Calu3 (cell line): ENCODE measurements at regions not wholly inside any gene's neighbourhood (a gene's known extent, or its start where the extent isn't known, plus 50 kb on each side); places are given as distances from the start of the nearest gene placed in this dataset.

Source experiments
- BruUV-seq: library from RNA; stranded (reverse); fragments of 400-500 nt; replicated peaks from 2 replicates; lab custom pipeline; 2021; lab: Mats Ljungman, UMichigan
- CTCF ChIA-PET: fragments of 300-600 bp; sonication (Branson Sonifier 250); formaldehyde crosslinking; loops from one replicate; lab custom pipeline; 2022; ENCODE audit warnings: antibody characterized with exemption; lab: Charles Lee
- DNase-seq: peaks from one replicate; pipeline ENCODE4 v3.0.0; 2022
- H3K27ac Mint-ChIP-seq: one replicate; pipeline ENCODE4 v1.8.0; 2022; ENCODE audit warnings: mixed read lengths; ENCODE audit not compliant: unreplicated experiment
- H3K27me3 Mint-ChIP-seq: one replicate; pipeline ENCODE4 v1.8.0; 2022; ENCODE audit warnings: mixed read lengths; ENCODE audit not compliant: unreplicated experiment
- H3K36me3 Mint-ChIP-seq: one replicate; pipeline ENCODE4 v1.8.0; 2022; ENCODE audit warnings: mild to moderate bottlenecking, moderate library complexity, mixed read lengths; ENCODE audit not compliant: insufficient read depth, unreplicated experiment
- H3K4me1 Mint-ChIP-seq: one replicate; pipeline ENCODE4 v1.8.0; 2022; ENCODE audit warnings: mild to moderate bottlenecking, low read depth, mixed read lengths; ENCODE audit not compliant: unreplicated experiment
- H3K4me3 Mint-ChIP-seq: one replicate; pipeline ENCODE4 v1.8.0; 2022; ENCODE audit warnings: mild to moderate bottlenecking, low read depth, moderate library complexity, mixed read lengths; ENCODE audit not compliant: unreplicated experiment
- H3K9me3 Mint-ChIP-seq: one replicate; pipeline ENCODE4 v1.8.0; 2022; ENCODE audit warnings: low read depth, mixed read lengths; ENCODE audit not compliant: unreplicated experiment
- intact Hi-C: fragments of 100-400 bp; cut with micrococcal nuclease; formaldehyde crosslinking; loops from one replicate; pipeline ENCODE4 v1.10.0; 2022; ENCODE audit not compliant: unreplicated experiment
- TF ChIP-seq, protein P1 (sequence below): fragments of 200-600 bp; IDR thresholded peaks from one replicate; pipeline ENCODE4 v1.8.0; 2022; ENCODE audit warnings: antibody characterized with exemption; ENCODE audit not compliant: unreplicated experiment

DNA sequence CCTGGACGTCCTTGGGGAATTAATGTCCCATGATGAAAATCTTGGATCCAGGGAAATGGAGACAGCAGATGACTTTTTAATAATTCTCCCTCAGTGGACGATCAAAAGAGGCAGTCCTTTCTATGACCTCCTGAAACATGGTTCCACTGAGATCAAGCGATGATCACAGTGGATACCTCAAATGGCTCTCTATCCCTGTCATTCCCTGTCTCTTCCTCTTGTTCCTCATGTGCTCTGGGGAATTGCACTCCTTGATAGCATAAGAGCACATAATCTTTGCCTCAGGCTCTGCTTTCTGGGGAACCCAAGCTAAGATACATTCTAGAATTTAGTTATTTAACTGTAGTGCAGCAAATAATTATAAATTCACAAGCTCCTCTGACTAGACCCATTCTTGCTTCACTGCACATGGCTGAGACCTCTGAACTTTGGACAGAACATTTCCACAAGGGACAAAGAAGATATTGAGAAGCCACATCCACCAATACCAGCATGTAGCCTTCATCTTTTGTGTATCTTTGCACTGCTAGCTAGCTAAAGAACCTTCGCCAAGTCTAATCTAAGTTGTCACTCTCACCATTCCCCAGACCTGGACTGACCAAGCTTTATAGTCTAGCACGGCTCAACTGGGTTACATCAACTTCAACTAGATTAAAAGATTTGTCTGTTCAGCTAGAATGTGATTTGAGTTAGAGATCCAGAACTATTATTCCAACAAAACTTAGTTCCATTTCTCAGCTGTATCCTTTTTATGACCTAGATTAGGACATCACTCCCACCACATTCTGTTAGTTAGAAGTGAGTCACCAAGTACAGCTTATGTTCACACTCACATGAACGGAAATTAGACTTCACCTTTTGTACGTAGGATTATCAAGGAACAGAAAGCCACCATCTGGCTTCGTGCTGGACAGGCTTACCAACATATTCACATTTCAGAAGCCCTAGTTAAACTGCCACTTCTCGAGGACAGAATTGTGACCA is 142.7 kb downstream of the SUCLA2 start:
- no peak for DNase-seq
- intact Hi-C loops: no loop called here
- BruUV-seq: no TSS peak
- CTCF ChIA-PET: no interaction called here
- H3K9me3 Mint-ChIP-seq: no peaks in the 10 kb centered on the region
- TF ChIP-seq, protein P1, sequence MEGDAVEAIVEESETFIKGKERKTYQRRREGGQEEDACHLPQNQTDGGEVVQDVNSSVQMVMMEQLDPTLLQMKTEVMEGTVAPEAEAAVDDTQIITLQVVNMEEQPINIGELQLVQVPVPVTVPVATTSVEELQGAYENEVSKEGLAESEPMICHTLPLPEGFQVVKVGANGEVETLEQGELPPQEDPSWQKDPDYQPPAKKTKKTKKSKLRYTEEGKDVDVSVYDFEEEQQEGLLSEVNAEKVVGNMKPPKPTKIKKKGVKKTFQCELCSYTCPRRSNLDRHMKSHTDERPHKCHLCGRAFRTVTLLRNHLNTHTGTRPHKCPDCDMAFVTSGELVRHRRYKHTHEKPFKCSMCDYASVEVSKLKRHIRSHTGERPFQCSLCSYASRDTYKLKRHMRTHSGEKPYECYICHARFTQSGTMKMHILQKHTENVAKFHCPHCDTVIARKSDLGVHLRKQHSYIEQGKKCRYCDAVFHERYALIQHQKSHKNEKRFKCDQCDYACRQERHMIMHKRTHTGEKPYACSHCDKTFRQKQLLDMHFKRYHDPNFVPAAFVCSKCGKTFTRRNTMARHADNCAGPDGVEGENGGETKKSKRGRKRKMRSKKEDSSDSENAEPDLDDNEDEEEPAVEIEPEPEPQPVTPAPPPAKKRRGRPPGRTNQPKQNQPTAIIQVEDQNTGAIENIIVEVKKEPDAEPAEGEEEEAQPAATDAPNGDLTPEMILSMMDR: no peak
- no peaks in the 10 kb centered on the region for H3K36me3 Mint-ChIP-seq
- H3K27ac Mint-ChIP-seq: no peak overlapping the region
- no peak overlapping the region for H3K4me3 Mint-ChIP-seq
- H3K4me1 Mint-ChIP-seq: no peaks in the 10 kb centered on the region
- no peaks in the 10 kb centered on the region for H3K27me3 Mint-ChIP-seq

DNA sequence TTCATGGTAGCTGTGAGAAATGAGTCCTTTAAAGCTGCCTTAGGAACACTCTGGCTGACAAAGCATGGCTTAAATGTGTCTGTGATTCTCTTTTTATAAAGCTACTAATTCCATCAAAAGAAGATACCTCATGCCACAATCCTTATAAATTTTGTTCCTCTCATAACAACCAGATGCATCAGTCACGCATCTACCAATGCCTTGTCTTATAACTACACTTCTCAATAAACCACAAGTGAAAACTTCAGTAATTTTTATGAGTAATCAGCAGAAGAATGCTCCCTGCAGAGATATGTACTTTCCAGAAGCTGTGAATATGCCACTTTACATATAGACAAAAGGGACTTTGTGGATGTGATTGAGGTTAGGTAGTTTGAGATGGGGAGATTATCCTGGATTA is 147.8 kb downstream of the SUCLA2 start:
- H3K27ac Mint-ChIP-seq: no peak overlapping the region
- H3K27me3 Mint-ChIP-seq: no peaks in the 10 kb centered on the region
- H3K4me1 Mint-ChIP-seq: no peaks in the 10 kb centered on the region
- H3K9me3 Mint-ChIP-seq: peaks cover 3% of the 10 kb centered on the region
- no peak overlapping the region for H3K4me3 Mint-ChIP-seq
- CTCF ChIA-PET: no interaction called here
- H3K36me3 Mint-ChIP-seq: no peaks in the 10 kb centered on the region
- DNase-seq: no peak
- BruUV-seq: no TSS peak
- intact Hi-C loops: no loop called here
- TF ChIP-seq, protein P1: no peak

DNA sequence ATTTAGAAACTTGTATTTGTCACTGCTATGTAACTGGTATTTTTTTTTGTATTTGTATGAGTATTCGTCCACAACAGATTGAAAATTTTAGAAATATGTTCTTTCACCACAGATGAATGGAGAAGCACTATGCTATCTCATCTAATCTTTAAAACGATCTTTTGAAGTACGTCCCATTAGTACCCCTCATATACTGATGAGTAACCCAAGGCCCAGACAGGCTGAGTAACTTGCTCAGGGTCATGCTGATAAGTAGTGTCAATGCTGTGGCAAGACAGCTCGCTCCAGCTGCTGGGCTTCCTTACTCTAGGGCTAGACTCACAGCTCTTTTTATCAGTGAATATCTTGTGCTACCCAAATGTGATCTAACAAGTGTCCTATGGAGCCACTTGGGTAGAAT is 154.2 kb downstream of the SUCLA2 start:
- BruUV-seq: no TSS peak
- no peaks in the 10 kb centered on the region for H3K27me3 Mint-ChIP-seq
- TF ChIP-seq, protein P1: no peak
- no peak overlapping the region for H3K27ac Mint-ChIP-seq
- no peaks in the 10 kb centered on the region for H3K4me1 Mint-ChIP-seq
- CTCF ChIA-PET: no interaction called here
- intact Hi-C loops: no loop called here
- H3K4me3 Mint-ChIP-seq: no peak overlapping the region
- no peaks in the 10 kb centered on the region for H3K36me3 Mint-ChIP-seq
- H3K9me3 Mint-ChIP-seq: peaks cover 3% of the 10 kb centered on the region
- no peak for DNase-seq

DNA sequence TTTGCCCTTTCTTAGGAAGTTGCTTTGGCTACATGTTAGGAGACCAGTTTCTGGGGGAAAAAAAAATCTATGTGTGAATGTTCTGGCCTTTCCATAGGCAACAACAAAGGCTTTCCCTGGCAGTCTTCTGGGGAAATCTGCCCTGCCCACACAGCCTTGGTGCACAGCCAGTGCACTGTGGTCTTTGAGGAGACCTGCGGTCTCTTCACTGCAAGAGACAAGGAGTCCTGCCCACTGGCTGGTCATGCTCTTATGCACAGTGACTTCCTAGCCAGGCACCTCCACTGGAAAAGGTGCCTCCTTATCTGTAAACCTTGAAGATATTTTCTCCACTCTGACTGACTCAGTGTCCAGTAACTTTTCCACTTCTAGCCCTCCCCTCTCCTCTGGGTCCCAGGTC is 155.1 kb downstream of the SUCLA2 start:
- H3K27me3 Mint-ChIP-seq: no peaks in the 10 kb centered on the region
- CTCF ChIA-PET: no interaction called here
- TF ChIP-seq, protein P1: no peak
- H3K9me3 Mint-ChIP-seq: peaks cover 3% of the 10 kb centered on the region
- no peak overlapping the region for H3K27ac Mint-ChIP-seq
- no TSS peak for BruUV-seq
- H3K36me3 Mint-ChIP-seq: no peaks in the 10 kb centered on the region
- no peaks in the 10 kb centered on the region for H3K4me1 Mint-ChIP-seq
- intact Hi-C loops: no loop called here
- no peak overlapping the region for H3K4me3 Mint-ChIP-seq
- no peak for DNase-seq
